IMR-90 (cell line): ENCODE measurements at regions not wholly inside any gene's neighbourhood (a gene's known extent, or its start where the extent isn't known, plus 50 kb on each side); places are given as distances from the start of the nearest gene placed in this dataset.

Experiments used
- ATAC-seq: fragments of 200-7000 bp; cut with Tn5 transposase; 2 replicates; pipeline ENCODE4 v1.9.1; 2020; ENCODE audit warnings: low read depth, mild to moderate bottlenecking, moderate library complexity
- BruUV-seq: library from RNA; stranded (reverse); fragments of 400-500 nt; replicated peaks from 2 replicates; lab custom pipeline; 2021; lab: Mats Ljungman, UMichigan
- CTCF ChIA-PET: fragments of 300-600 bp; formaldehyde crosslinking; extraction: SDS; loops from one replicate; lab custom pipeline; 2021; ENCODE audit warnings: antibody characterized with exemption; lab: Yijun Ruan, JAX
- POLR2A ChIA-PET: fragments of 300-600 bp; sonication (Branson Sonifier 250); formaldehyde crosslinking; loops from one replicate; lab custom pipeline; 2022; ENCODE audit warnings: antibody characterized with exemption; ENCODE audit not compliant: unreplicated experiment; lab: Charles Lee
- DNase-seq: peaks from one replicate; pipeline ENCODE4 v3.0.0; 2013
- H2AFZ ChIP-seq: replicated peaks from 2 replicates; pipeline ENCODE3; 2013; ENCODE audit warnings: low read length, mild to moderate bottlenecking; ENCODE audit not compliant: poor library complexity
- H2AK5ac ChIP-seq: 2 replicates; pipeline ENCODE4 v1.6.1; 2013; ENCODE audit warnings: low read depth, low read length, inconsistent platforms
- H2AK9ac ChIP-seq: replicated peaks from 2 replicates; pipeline ENCODE3; 2013; ENCODE audit warnings: mild to moderate bottlenecking, low read depth, low read length, moderate library complexity; ENCODE audit not compliant: poor library complexity
- H2BK120ac ChIP-seq: 2 replicates; pipeline ENCODE4 v1.6.1; 2013; ENCODE audit warnings: low read depth, low read length, inconsistent platforms
- H2BK15ac ChIP-seq: 3 replicates; pipeline ENCODE4 v1.6.1; 2013; ENCODE audit warnings: low read depth, low read length, inconsistent platforms
- H2BK20ac ChIP-seq: 2 replicates; pipeline ENCODE4 v1.6.1; 2013; ENCODE audit warnings: low read depth, mild to moderate bottlenecking, inconsistent platforms, low read length, moderate library complexity
- H2BK5ac ChIP-seq: 2 replicates; pipeline ENCODE4 v1.6.1; 2013; ENCODE audit warnings: mild to moderate bottlenecking, low read depth, low read length, inconsistent platforms; ENCODE audit not compliant: poor library complexity, severe bottlenecking
- H3K14ac ChIP-seq: replicated peaks from 2 replicates; pipeline ENCODE4 v1.6.1; 2013; ENCODE audit warnings: low read depth, low read length, inconsistent platforms
- H3K18ac ChIP-seq: 2 replicates; pipeline ENCODE4 v1.6.1; 2013; ENCODE audit warnings: low read depth, low read length, control low read depth
- H3K23ac ChIP-seq: 2 replicates; pipeline ENCODE4 v1.6.1; 2013; ENCODE audit warnings: low read depth, low read length, inconsistent platforms
- H3K27ac ChIP-seq: 2 replicates; pipeline ENCODE4 v1.5.1; 2013; ENCODE audit warnings: mild to moderate bottlenecking, control low read depth, low read length; ENCODE audit not compliant: insufficient read depth
- H3K27me3 ChIP-seq: 2 replicates; pipeline ENCODE4 v1.6.1; 2013; ENCODE audit warnings: low read length; ENCODE audit not compliant: control insufficient read depth, insufficient read depth
- H3K36me3 ChIP-seq: 2 replicates; pipeline ENCODE4 v1.6.1; 2013; ENCODE audit warnings: low read length, mixed read lengths; ENCODE audit not compliant: control insufficient read depth, insufficient read depth
- H3K4ac ChIP-seq: 2 replicates; pipeline ENCODE4 v1.6.1; 2013; ENCODE audit warnings: low read depth, low read length, inconsistent platforms
- H3K4me1 ChIP-seq: 2 replicates; pipeline ENCODE4 v1.6.1; 2013; ENCODE audit warnings: low read length, mixed read lengths; ENCODE audit not compliant: control insufficient read depth, insufficient read depth
- H3K4me2 ChIP-seq: 2 replicates; pipeline ENCODE4 v1.6.1; 2013; ENCODE audit warnings: low read depth, mild to moderate bottlenecking, control low read depth, low read length, moderate library complexity
- H3K4me3 ChIP-seq: 2 replicates; pipeline ENCODE4 v1.5.1; 2013; ENCODE audit warnings: low read depth, mild to moderate bottlenecking, control low read depth, low read length, moderate library complexity; ENCODE audit not compliant: insufficient read depth
- H3K56ac ChIP-seq: 2 replicates; pipeline ENCODE4 v1.6.1; 2013; ENCODE audit warnings: low read length, inconsistent platforms; ENCODE audit not compliant: insufficient read depth; ENCODE audit errors: extremely low read depth
- H3K79me1 ChIP-seq, 2 experiments: 2 replicates each; pipeline ENCODE4 v1.6.1; 2013; ENCODE audit warnings: low read length in 2 of 2, inconsistent platforms in 1 of 2, low read depth in 1 of 2
- H3K9ac ChIP-seq: 2 replicates; pipeline ENCODE4 v1.6.1; 2013; ENCODE audit warnings: low read depth, low read length, control low read depth
- H3K9me1 ChIP-seq: 2 replicates; pipeline ENCODE4 v1.6.1; 2013; ENCODE audit warnings: low read length, inconsistent platforms; ENCODE audit not compliant: insufficient read depth
- H3K9me3 ChIP-seq: 2 replicates; pipeline ENCODE4 v1.6.1; 2013; ENCODE audit warnings: low read length; ENCODE audit not compliant: control insufficient read depth, insufficient read depth
- H4K20me1 ChIP-seq: 2 replicates; pipeline ENCODE4 v1.6.1; 2013; ENCODE audit warnings: low read length, inconsistent platforms; ENCODE audit not compliant: insufficient read depth
- H4K5ac ChIP-seq: 2 replicates; pipeline ENCODE4 v1.6.1; 2013; ENCODE audit warnings: mild to moderate bottlenecking, low read depth, low read length, control low read depth
- H4K8ac ChIP-seq, 2 experiments: 2 replicates each; pipeline ENCODE4 v1.6.1; 2013; ENCODE audit warnings: low read depth in 2 of 2, low read length in 2 of 2, control low read depth in 1 of 2, inconsistent platforms in 1 of 2
- H4K91ac ChIP-seq: 2 replicates; pipeline ENCODE4 v1.6.1; 2013; ENCODE audit warnings: low read depth, low read length, inconsistent platforms; ENCODE audit not compliant: insufficient read depth
- BHLHE40 ChIP-seq: fragments of 150-350 bp; IDR thresholded peaks from 2 replicates; pipeline ENCODE4 v1.6.1; 2016; ENCODE audit warnings: mild to moderate bottlenecking, low read depth, low read length
- CHD1 ChIP-seq: IDR thresholded peaks from 2 replicates; pipeline ENCODE4 v1.6.1; 2012; ENCODE audit warnings: low read depth, low read length, improper control_type of control experiment
- MAZ ChIP-seq: IDR thresholded peaks from 2 replicates; pipeline ENCODE4 v1.6.1; 2012; ENCODE audit warnings: low read depth, mild to moderate bottlenecking, low read length, improper control_type of control experiment, moderate library complexity, borderline replicate concordance
- MXI1 ChIP-seq: IDR thresholded peaks from 2 replicates; pipeline ENCODE4 v1.6.1; 2012; ENCODE audit warnings: low read depth, mild to moderate bottlenecking, low read length, moderate library complexity, borderline replicate concordance
- USF2 ChIP-seq: fragments of 150-350 bp; IDR thresholded peaks from 2 replicates; pipeline ENCODE4 v1.6.1; 2017; ENCODE audit warnings: mild to moderate bottlenecking, antibody characterized with exemption, low read length, low read depth
- WGBS, 2 experiments: methylation state at CpG; one replicate each; pipeline versions ENCODE4 v1.1.5 to v1.1.7; 2013; ENCODE audit warnings: missing lambda C conversion rate in 2 of 2; ENCODE audit not compliant: insufficient read length in 1 of 2; ENCODE audit errors: extremely low coverage in 2 of 2; 5-methylcytosine and 5-hydroxymethylcytosine counted together
- dilution Hi-C: fragments of 300-500 bp; cut with HindIII; formaldehyde crosslinking; loops from one replicate; pipeline ENCODE4 v1.14.3; 2018; ENCODE audit warnings: low sequenced_read_pairs; ENCODE audit not compliant: unreplicated experiment
- in situ Hi-C: fragments of 300-500 bp; cut with MboI; formaldehyde crosslinking; loops from 3 replicates; pipeline ENCODE4 v1.14.3; 2019; ENCODE audit warnings: low sequenced_read_pairs, inconsistent platforms, mixed read lengths
- intact Hi-C: fragments of 100-400 bp; cut with micrococcal nuclease; formaldehyde crosslinking; loops from 2 replicates; pipeline ENCODE4 v1.10.0; 2022
- TF ChIP-seq, protein P1 (sequence below): fragments of 150-350 bp; IDR thresholded peaks from 2 replicates; pipeline ENCODE4 v1.6.1; 2016; ENCODE audit warnings: low read depth, mild to moderate bottlenecking, low read length, moderate library complexity, borderline replicate concordance

DNA sequence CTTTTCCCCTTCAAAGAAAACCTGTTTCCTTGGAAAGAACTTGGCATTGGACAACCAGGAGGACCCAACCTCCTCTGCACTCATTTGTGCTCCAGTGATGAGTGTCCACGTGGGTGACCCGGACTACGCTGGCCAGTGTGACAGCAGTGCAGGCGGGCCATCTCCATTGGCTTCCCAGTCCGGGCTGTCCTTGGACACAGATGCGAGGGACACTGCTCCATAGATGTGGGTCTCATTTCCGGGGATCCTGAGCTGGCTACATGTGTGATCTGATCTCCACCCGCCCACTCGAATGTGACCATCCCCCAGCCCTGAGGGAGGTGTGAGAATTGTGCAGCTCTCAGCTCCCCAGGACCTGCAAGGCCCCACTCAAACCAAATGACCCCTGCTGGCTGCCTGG lies 836.6 kb upstream of the TMEM132C start:
- Histone ChIP-seq H3K9ac (no peak overlapping the region), H3K14ac (no peak overlapping the region), H4K5ac (no peak overlapping the region), H3K56ac (no peak overlapping the region), H2AK9ac (no peak overlapping the region), H4K91ac (no peak overlapping the region), H3K36me3 (no peaks in the 10 kb centered on the region), H4K8ac (no peak overlapping the region), H3K9me3 (peaks cover 6% of the 10 kb centered on the region; the same call in 1 of the 2 replicates), H3K4ac (no peak overlapping the region), H3K79me1 (no peaks in the 10 kb centered on the region), H2BK15ac (no peak overlapping the region), H4K20me1 (no peaks in the 10 kb centered on the region), H2BK120ac (no peak overlapping the region), H2AK5ac (no peak overlapping the region), H3K4me2 (no peak overlapping the region), H3K9me1 (no peaks in the 10 kb centered on the region), H3K23ac (no peak overlapping the region), H3K27me3 (no peaks in the 10 kb centered on the region; the same call in 1 of the 2 replicates), H3K27ac (no peak overlapping the region), H3K4me1 (no peaks in the 10 kb centered on the region), H2BK5ac (no peak overlapping the region), H2AFZ (no peak overlapping the region), H3K18ac (no peak overlapping the region), H3K4me3 (no peak overlapping the region), H2BK20ac (no peak overlapping the region)
- BruUV-seq, result no TSS peak
- no peak for ATAC-seq
- intact Hi-C loops, result no loop called here
- ChIA-PET CTCF (no interaction called here), POLR2A (no interaction called here)
- DNase-seq, result no peak
- TF ChIP-seq MAZ (no peak), BHLHE40 (no peak), MXI1 (no peak), CHD1 (no peak), USF2 (no peak)
- TF ChIP-seq, protein P1, sequence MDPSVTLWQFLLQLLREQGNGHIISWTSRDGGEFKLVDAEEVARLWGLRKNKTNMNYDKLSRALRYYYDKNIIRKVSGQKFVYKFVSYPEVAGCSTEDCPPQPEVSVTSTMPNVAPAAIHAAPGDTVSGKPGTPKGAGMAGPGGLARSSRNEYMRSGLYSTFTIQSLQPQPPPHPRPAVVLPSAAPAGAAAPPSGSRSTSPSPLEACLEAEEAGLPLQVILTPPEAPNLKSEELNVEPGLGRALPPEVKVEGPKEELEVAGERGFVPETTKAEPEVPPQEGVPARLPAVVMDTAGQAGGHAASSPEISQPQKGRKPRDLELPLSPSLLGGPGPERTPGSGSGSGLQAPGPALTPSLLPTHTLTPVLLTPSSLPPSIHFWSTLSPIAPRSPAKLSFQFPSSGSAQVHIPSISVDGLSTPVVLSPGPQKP, result no peak
- in situ Hi-C loops, result no loop called here
- dilution Hi-C loops, result no loop called here
- 100% methylated on average over 4 of the region's 9 CpGs; no CpG with 5 or more reads in 1 of the 2 experiments for WGBS, 2 experiments
